H9 (cell line): ENCODE measurements at regions not wholly inside any gene's neighbourhood (a gene's known extent, or its start where the extent isn't known, plus 50 kb on each side); places are given as distances from the start of the nearest gene placed in this dataset.

Experiments
- DNase-seq: peaks from one replicate; pipeline ENCODE4 v3.0.0-alpha.2; 2017
- H2AFZ ChIP-seq: one replicate; pipeline ENCODE4 v1.6.1; 2013; ENCODE audit warnings: mild to moderate bottlenecking, low read length, control low read depth, moderate library complexity
- H2AK5ac ChIP-seq: 2 replicates; pipeline ENCODE4 v1.6.1; 2013; ENCODE audit warnings: low read length, control low read depth, mixed read lengths; ENCODE audit not compliant: insufficient read length
- H2BK120ac ChIP-seq: one replicate; pipeline ENCODE4 v1.6.1; 2013; ENCODE audit warnings: low read depth, mild to moderate bottlenecking, low read length, control low read depth, inconsistent platforms; ENCODE audit not compliant: poor library complexity, severe bottlenecking
- H2BK12ac ChIP-seq: 2 replicates; pipeline ENCODE4 v1.6.1; 2013; ENCODE audit warnings: low read length, control low read depth, mixed read lengths, low read depth; ENCODE audit not compliant: insufficient read length
- H2BK15ac ChIP-seq: 2 replicates; pipeline ENCODE4 v1.6.1; 2013; ENCODE audit warnings: low read depth, low read length, control low read depth
- H2BK20ac ChIP-seq: one replicate; pipeline ENCODE4 v1.6.1; 2013; ENCODE audit warnings: low read depth, mild to moderate bottlenecking, low read length, control low read depth, inconsistent platforms; ENCODE audit not compliant: poor library complexity, severe bottlenecking
- H2BK5ac ChIP-seq: 2 replicates; pipeline ENCODE4 v1.6.1; 2013; ENCODE audit warnings: low read length, control low read depth, mixed read lengths; ENCODE audit not compliant: insufficient read length
- H3K14ac ChIP-seq: 2 replicates; pipeline ENCODE4 v1.6.1; 2013; ENCODE audit warnings: low read length, control low read depth; ENCODE audit not compliant: insufficient read depth
- H3K18ac ChIP-seq: 2 replicates; pipeline ENCODE4 v1.6.1; 2013; ENCODE audit warnings: low read depth, mild to moderate bottlenecking, mixed read lengths, low read length, control low read depth; ENCODE audit not compliant: insufficient read length
- H3K23ac ChIP-seq: 2 replicates; pipeline ENCODE4 v1.6.1; 2013; ENCODE audit warnings: low read length, control low read depth, mixed read lengths, low read depth; ENCODE audit not compliant: insufficient read length
- H3K23me2 ChIP-seq: 2 replicates; pipeline ENCODE4 v1.6.1; 2013; ENCODE audit warnings: low read depth, mild to moderate bottlenecking, mixed read lengths, low read length, control low read depth; ENCODE audit not compliant: insufficient read length, poor library complexity, severe bottlenecking
- H3K27ac ChIP-seq: 2 replicates; pipeline ENCODE4 v1.5.1; 2013; ENCODE audit warnings: low read length, control low read depth, mixed read lengths, low read depth; ENCODE audit not compliant: insufficient read length
- H3K27me3 ChIP-seq: 2 replicates; pipeline ENCODE4 v1.6.1; 2013; ENCODE audit warnings: low read length, control low read depth, inconsistent platforms; ENCODE audit not compliant: insufficient read depth
- H3K4ac ChIP-seq: 2 replicates; pipeline ENCODE4 v1.6.1; 2013; ENCODE audit warnings: low read depth, mild to moderate bottlenecking, control low read depth, inconsistent platforms, low read length, moderate library complexity
- H3K4me1 ChIP-seq: 2 replicates; pipeline ENCODE4 v1.6.1; 2013; ENCODE audit warnings: low read length, control low read depth, inconsistent platforms; ENCODE audit not compliant: insufficient read depth
- H3K4me2 ChIP-seq: 2 replicates; pipeline ENCODE4 v1.6.1; 2013; ENCODE audit warnings: low read length, control low read depth, mixed read lengths; ENCODE audit not compliant: insufficient read length, insufficient read depth
- H3K56ac ChIP-seq: 2 replicates; pipeline ENCODE4 v1.6.1; 2013; ENCODE audit warnings: low read depth, mild to moderate bottlenecking, mixed read lengths, low read length, control low read depth; ENCODE audit not compliant: insufficient read length
- H3K79me1 ChIP-seq: 2 replicates; pipeline ENCODE4 v1.6.1; 2013; ENCODE audit warnings: low read depth, mild to moderate bottlenecking, moderate library complexity, low read length, control low read depth, inconsistent platforms; ENCODE audit not compliant: insufficient read depth, poor library complexity, severe bottlenecking
- H3K79me2 ChIP-seq: 2 replicates; pipeline ENCODE4 v1.6.1; 2013; ENCODE audit warnings: low read length, control low read depth, inconsistent platforms; ENCODE audit not compliant: insufficient read depth
- H3K9ac ChIP-seq: 2 replicates; pipeline ENCODE4 v1.6.1; 2013; ENCODE audit warnings: low read length, control low read depth, mixed read lengths; ENCODE audit not compliant: insufficient read length; ENCODE audit errors: extremely low read depth
- H3K9me3 ChIP-seq: one replicate; pipeline ENCODE4 v1.6.1; 2013; ENCODE audit warnings: low read depth, low read length, inconsistent platforms; ENCODE audit not compliant: control insufficient read depth
- H3T11ph ChIP-seq: one replicate; pipeline ENCODE4 v1.6.1; 2013; ENCODE audit warnings: mild to moderate bottlenecking, low read length, control low read depth, inconsistent platforms
- H4K20me1 ChIP-seq: one replicate; pipeline ENCODE4 v1.6.1; 2013; ENCODE audit not compliant: control insufficient read depth, insufficient read length, insufficient read depth
- H4K5ac ChIP-seq: 2 replicates; pipeline ENCODE4 v1.6.1; 2013; ENCODE audit warnings: low read depth, mild to moderate bottlenecking, mixed read lengths, low read length, control low read depth; ENCODE audit not compliant: insufficient read length
- H4K8ac ChIP-seq: replicated peaks from 2 replicates; pipeline ENCODE4 v1.6.1; 2013; ENCODE audit warnings: low read length, control low read depth, mixed read lengths, low read depth; ENCODE audit not compliant: insufficient read length
- H4K91ac ChIP-seq: 2 replicates; pipeline ENCODE4 v1.6.1; 2013; ENCODE audit warnings: low read depth, mild to moderate bottlenecking, moderate library complexity, mixed read lengths, low read length, control low read depth; ENCODE audit not compliant: insufficient read length
- H3K27ac Mint-ChIP-seq, 3 experiments: 2 replicates in 2 of 3; 3 replicates in 1 of 3; pipeline ENCODE4 v1.8.0; 2020 to 2021; ENCODE audit warnings: mixed read lengths in 3 of 3, mild to moderate bottlenecking in 1 of 3, moderate library complexity in 1 of 3
- H3K27me3 Mint-ChIP-seq: 2 replicates; pipeline ENCODE4 v1.8.0; 2021; ENCODE audit warnings: low read depth, mild to moderate bottlenecking, moderate library complexity, mixed read lengths
- H3K36me3 Mint-ChIP-seq, 3 experiments: 2 replicates in 2 of 3; 3 replicates in 1 of 3; pipeline ENCODE4 v1.8.0; 2020 to 2021; ENCODE audit warnings: low read depth in 3 of 3, mixed read lengths in 3 of 3; ENCODE audit not compliant: insufficient read depth in 1 of 3
- H3K4me1 Mint-ChIP-seq, 2 experiments: 2 replicates each; pipeline ENCODE4 v1.8.0; 2020; ENCODE audit warnings: mixed read lengths in 2 of 2
- H3K4me3 Mint-ChIP-seq, 2 experiments: 2 replicates in 1 of 2; 3 replicates in 1 of 2; pipeline ENCODE4 v1.8.0; 2020 to 2021; ENCODE audit warnings: mild to moderate bottlenecking in 2 of 2, mixed read lengths in 2 of 2, moderate library complexity in 1 of 2
- H3K9me3 Mint-ChIP-seq, 2 experiments: 2 replicates in 1 of 2; 3 replicates in 1 of 2; pipeline ENCODE4 v1.8.0; 2020; ENCODE audit warnings: mild to moderate bottlenecking in 2 of 2, mixed read lengths in 2 of 2, moderate library complexity in 1 of 2
- WGBS: extraction: QIAGEN DNeasy Blood & Tissue Kit; methylation state at CpG from one replicate; pipeline ENCODE4 v1.1.7; 2013; ENCODE audit warnings: missing lambda C conversion rate, low lambda C conversion rate, mixed read lengths; ENCODE audit not compliant: insufficient read length; ENCODE audit errors: extremely low coverage; 5-methylcytosine and 5-hydroxymethylcytosine counted together
- TF ChIP-seq, protein P1 (sequence below): fragments of 200-600 bp; sonication (generic); conservative IDR thresholded peaks from 3 replicates; pipeline ENCODE4 v1.8.0; 2021; ENCODE audit warnings: antibody characterized with exemption, mild to moderate bottlenecking

DNA sequence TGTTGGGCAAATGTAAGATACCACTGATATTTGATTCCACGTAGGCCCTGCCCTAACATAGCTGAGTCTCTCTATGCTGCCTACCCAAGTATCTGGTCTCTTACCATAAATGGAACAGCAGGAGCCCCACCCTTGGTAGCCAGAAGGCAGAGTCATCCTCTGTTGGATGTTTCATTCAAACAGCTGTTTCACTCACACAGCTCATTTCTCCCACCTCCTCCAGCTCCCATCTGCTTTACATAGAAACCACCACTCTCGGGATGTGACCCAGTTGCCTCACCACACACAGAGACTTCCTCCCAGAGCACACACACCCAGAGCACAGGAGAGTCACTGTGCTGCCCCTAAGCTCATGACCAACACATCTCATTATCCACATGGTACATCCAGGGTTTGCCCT is 165.3 kb downstream of the TMEM167A start:
- H3K4me1 ChIP-seq: no peaks in the 10 kb centered on the region
- H2BK15ac ChIP-seq: no peak overlapping the region
- H3K23me2 ChIP-seq: no peaks in the 10 kb centered on the region
- no CpG with 5 or more reads among the region's 2 CpGs for WGBS
- H3K79me2 ChIP-seq: no peaks in the 10 kb centered on the region
- H4K20me1 ChIP-seq: no peaks in the 10 kb centered on the region
- H2BK20ac ChIP-seq: no peak overlapping the region
- no peaks in the 10 kb centered on the region for H3K79me1 ChIP-seq
- H3K4me3 Mint-ChIP-seq: no peak overlapping the region
- H2BK5ac ChIP-seq: no peak overlapping the region
- no peak overlapping the region for H2BK12ac ChIP-seq
- H4K5ac ChIP-seq: no peak overlapping the region
- no peak overlapping the region for H3K23ac ChIP-seq
- no peak overlapping the region for H3K56ac ChIP-seq
- no peaks in the 10 kb centered on the region for H3K27me3 ChIP-seq
- H3K18ac ChIP-seq: no peak overlapping the region
- peaks cover 10 to 15% (median 15%) of the 10 kb centered on the region in 3 experiments for H3K36me3 Mint-ChIP-seq
- H3K27me3 Mint-ChIP-seq: no peaks in the 10 kb centered on the region
- DNase-seq: no peak
- H2BK120ac ChIP-seq: no peak overlapping the region
- peaks cover 13 to 14% of the 10 kb centered on the region in 2 experiments for H3K9me3 Mint-ChIP-seq
- no peak overlapping the region for H3K9ac ChIP-seq
- no peak overlapping the region for H3T11ph ChIP-seq
- no peak overlapping the region for H3K27ac Mint-ChIP-seq
- H4K8ac ChIP-seq: no peak overlapping the region
- H2AK5ac ChIP-seq: no peak overlapping the region
- H3K4me1 Mint-ChIP-seq: peaks cover 6 to 13% of the 10 kb centered on the region in 2 experiments
- no peak overlapping the region for H3K4ac ChIP-seq
- H3K9me3 ChIP-seq: no peaks in the 10 kb centered on the region
- no peak overlapping the region for H3K4me2 ChIP-seq
- H2AFZ ChIP-seq: no peak overlapping the region
- TF ChIP-seq, protein P1, sequence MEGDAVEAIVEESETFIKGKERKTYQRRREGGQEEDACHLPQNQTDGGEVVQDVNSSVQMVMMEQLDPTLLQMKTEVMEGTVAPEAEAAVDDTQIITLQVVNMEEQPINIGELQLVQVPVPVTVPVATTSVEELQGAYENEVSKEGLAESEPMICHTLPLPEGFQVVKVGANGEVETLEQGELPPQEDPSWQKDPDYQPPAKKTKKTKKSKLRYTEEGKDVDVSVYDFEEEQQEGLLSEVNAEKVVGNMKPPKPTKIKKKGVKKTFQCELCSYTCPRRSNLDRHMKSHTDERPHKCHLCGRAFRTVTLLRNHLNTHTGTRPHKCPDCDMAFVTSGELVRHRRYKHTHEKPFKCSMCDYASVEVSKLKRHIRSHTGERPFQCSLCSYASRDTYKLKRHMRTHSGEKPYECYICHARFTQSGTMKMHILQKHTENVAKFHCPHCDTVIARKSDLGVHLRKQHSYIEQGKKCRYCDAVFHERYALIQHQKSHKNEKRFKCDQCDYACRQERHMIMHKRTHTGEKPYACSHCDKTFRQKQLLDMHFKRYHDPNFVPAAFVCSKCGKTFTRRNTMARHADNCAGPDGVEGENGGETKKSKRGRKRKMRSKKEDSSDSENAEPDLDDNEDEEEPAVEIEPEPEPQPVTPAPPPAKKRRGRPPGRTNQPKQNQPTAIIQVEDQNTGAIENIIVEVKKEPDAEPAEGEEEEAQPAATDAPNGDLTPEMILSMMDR: no peak
- H3K14ac ChIP-seq: no peak overlapping the region
- no peak overlapping the region for H3K27ac ChIP-seq
- no peak overlapping the region for H4K91ac ChIP-seq
